DND-41 (cell line): ENCODE measurements at regions not wholly inside any gene's neighbourhood (a gene's known extent, or its start where the extent isn't known, plus 50 kb on each side); places are given as distances from the start of the nearest gene placed in this dataset.

ENCODE experiments used
- EZH2 ChIP-seq: IDR thresholded peaks from 3 replicates; pipeline ENCODE4 v1.6.1; 2012; ENCODE audit warnings: borderline replicate concordance, low read depth, mild to moderate bottlenecking, moderate library complexity, low read length, inconsistent platforms; ENCODE audit not compliant: severe bottlenecking
- TF ChIP-seq, protein P1 (sequence below): IDR thresholded peaks from 2 replicates; pipeline ENCODE4 v1.5.1; 2012; ENCODE audit warnings: borderline replicate concordance, low read length, moderate library complexity, mild to moderate bottlenecking; ENCODE audit not compliant: poor library complexity, severe bottlenecking; ENCODE audit errors: extremely low read depth

DNA sequence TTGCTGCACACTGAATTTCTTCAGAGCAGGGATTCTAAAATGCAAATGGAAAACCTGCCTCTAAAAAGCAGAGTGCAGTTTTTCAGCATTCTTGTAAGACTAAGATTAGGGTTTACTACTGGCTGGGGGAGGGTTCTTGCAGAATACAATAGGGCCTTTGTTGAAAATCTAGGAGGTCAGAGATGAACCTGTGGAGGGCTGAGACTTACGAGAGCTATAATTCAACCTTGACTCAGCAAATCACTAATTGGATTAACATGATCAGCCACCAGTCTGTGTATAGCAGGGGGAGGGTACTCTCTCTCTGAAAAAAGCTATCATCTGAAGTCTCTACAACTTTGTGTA is 92.6 kb upstream of the HIF1A start:
- TF ChIP-seq, protein P1, sequence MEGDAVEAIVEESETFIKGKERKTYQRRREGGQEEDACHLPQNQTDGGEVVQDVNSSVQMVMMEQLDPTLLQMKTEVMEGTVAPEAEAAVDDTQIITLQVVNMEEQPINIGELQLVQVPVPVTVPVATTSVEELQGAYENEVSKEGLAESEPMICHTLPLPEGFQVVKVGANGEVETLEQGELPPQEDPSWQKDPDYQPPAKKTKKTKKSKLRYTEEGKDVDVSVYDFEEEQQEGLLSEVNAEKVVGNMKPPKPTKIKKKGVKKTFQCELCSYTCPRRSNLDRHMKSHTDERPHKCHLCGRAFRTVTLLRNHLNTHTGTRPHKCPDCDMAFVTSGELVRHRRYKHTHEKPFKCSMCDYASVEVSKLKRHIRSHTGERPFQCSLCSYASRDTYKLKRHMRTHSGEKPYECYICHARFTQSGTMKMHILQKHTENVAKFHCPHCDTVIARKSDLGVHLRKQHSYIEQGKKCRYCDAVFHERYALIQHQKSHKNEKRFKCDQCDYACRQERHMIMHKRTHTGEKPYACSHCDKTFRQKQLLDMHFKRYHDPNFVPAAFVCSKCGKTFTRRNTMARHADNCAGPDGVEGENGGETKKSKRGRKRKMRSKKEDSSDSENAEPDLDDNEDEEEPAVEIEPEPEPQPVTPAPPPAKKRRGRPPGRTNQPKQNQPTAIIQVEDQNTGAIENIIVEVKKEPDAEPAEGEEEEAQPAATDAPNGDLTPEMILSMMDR: no peak
- TF ChIP-seq EZH2: no peak
